HepG2 (cell line): ENCODE measurements at regions not wholly inside any gene's neighbourhood (a gene's known extent, or its start where the extent isn't known, plus 50 kb on each side); places are given as distances from the start of the nearest gene placed in this dataset.

ENCODE experiments used
- CTCF ChIP-seq: sonication (generic); formaldehyde crosslinking; IDR thresholded peaks from 2 replicates; pipeline ENCODE4 v1.5.0; 2020; ENCODE audit warnings: mild to moderate bottlenecking, missing genetic modification reagents, moderate library complexity
- FOXM1 ChIP-seq: sonication (generic); formaldehyde crosslinking; IDR thresholded peaks from 2 replicates; pipeline ENCODE4 v1.5.0; 2020; ENCODE audit warnings: missing genetic modification reagents
- SIN3A ChIP-seq: IDR thresholded peaks from 2 replicates; pipeline ENCODE4 v1.6.1; 2011; ENCODE audit warnings: low read depth, mild to moderate bottlenecking, control low read depth, low read length, borderline replicate concordance
- SNAPC5 ChIP-seq: sonication (generic); formaldehyde crosslinking; IDR thresholded peaks from 2 replicates; pipeline ENCODE4 v1.8.1; 2023; ENCODE audit warnings: mild to moderate bottlenecking, missing genetic modification reagents, borderline replicate concordance
- ZKSCAN8 ChIP-seq: IDR thresholded peaks from 2 replicates; pipeline ENCODE4 v1.6.1; 2016; ENCODE audit warnings: borderline replicate concordance, missing genetic modification reagents, missing compliant biosample characterization
- ZNF121 ChIP-seq: sonication (generic); formaldehyde crosslinking; IDR thresholded peaks from 2 replicates; pipeline ENCODE4 v1.5.0; 2020; ENCODE audit warnings: mild to moderate bottlenecking, missing genetic modification reagents
- ZNF274 ChIP-seq: sonication (generic); formaldehyde crosslinking; IDR thresholded peaks from 2 replicates; pipeline ENCODE4 v1.5.1; 2020; ENCODE audit warnings: mild to moderate bottlenecking, missing genetic modification reagents
- ZNF460 ChIP-seq: sonication (generic); formaldehyde crosslinking; IDR thresholded peaks from 2 replicates; pipeline ENCODE4 v1.5.1; 2020; ENCODE audit warnings: missing genetic modification reagents, mild to moderate bottlenecking, borderline replicate concordance
- ZNF512 ChIP-seq: sonication (generic); formaldehyde crosslinking; IDR thresholded peaks from 2 replicates; pipeline ENCODE4 v1.4.0; 2020; ENCODE audit warnings: mild to moderate bottlenecking, missing genetic modification reagents
- ZSCAN20 ChIP-seq: sonication (generic); formaldehyde crosslinking; IDR thresholded peaks from 2 replicates; pipeline ENCODE4 v1.4.0; 2020; ENCODE audit warnings: missing genetic modification reagents, mild to moderate bottlenecking, borderline replicate concordance

DNA sequence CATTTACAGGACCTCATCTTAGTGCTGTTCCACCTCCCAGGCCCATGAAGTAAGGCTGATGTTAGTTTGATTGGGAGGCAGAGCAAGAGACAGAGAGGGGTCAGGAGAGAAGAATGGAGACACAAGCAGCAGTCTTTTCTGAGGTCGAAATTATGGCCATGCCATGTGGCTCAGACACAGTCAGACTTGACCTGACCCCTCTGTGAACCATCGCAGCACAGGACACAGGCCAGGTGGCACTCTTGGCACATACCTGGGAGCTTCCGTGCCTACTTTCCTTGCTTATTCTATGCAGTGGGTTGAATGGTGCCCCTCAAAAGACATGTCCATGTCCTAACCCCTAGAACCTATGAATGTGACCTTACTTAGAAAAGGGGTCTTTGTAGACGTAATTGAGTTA is 254.9 kb downstream of the MAFB start:
- TF ChIP-seq ZNF274 (no peak), ZKSCAN8 (CRISPR knock-in tag) (no peak), ZNF460 (CRISPR knock-in tag) (no peak), CTCF (CRISPR knock-in tag) (no peak), FOXM1 (CRISPR knock-in tag) (no peak), SNAPC5 (CRISPR knock-in tag) (no peak), SIN3A (no peak), ZNF512 (no peak), ZNF121 (CRISPR knock-in tag) (no peak), ZSCAN20 (no peak)
